NCI-H146 treated with DMSO at 0.1 percent for 48 hours (cell line): ENCODE measurements at regions not wholly inside any gene's neighbourhood (a gene's known extent, or its start where the extent isn't known, plus 50 kb on each side); places are given as distances from the start of the nearest gene placed in this dataset.
A peak's percentile ranks its signal among the peaks of the same experiment; 100 is the strongest.

Source experiments
- DNase-seq: peaks from one replicate; lab custom pipeline; 2025; ENCODE audit not compliant: unreplicated experiment; lab: John Stamatoyannopoulos, UW

- no peak for DNase-seq
These were observed 432.1 kb upstream of the DCC start for GRCh38 chr18:51907687-51908597.

GRCh38 chr18:51908598-51908944 is 431.4 kb upstream of the DCC start:
- DNase-seq, result no peak

- no peak for DNase-seq
These were observed 428.4 kb upstream of the DCC start for GRCh38 chr18:51911584-51911983.

- no peak for DNase-seq
These were observed 427.6 kb upstream of the DCC start for GRCh38 chr18:51912381-51912780.

- DNase-seq, result no peak
These were observed 424.8 kb upstream of the DCC start for GRCh38 chr18:51915176-51915575.

GRCh38 chr18:51921862-51922261 is 418.1 kb upstream of the DCC start:
- no peak for DNase-seq

GRCh38 chr18:51933903-51934302 is 406.1 kb upstream of the DCC start:
- no peak for DNase-seq

- DNase-seq, result no peak
These were observed 403.9 kb upstream of the DCC start for GRCh38 chr18:51936115-51936514.

GRCh38 chr18:51941999-51942398 is 398.0 kb upstream of the DCC start:
- no peak for DNase-seq

- no peak for DNase-seq
These were observed 396.7 kb upstream of the DCC start for GRCh38 chr18:51943281-51943680.

- DNase-seq, result no peak
These were observed 393.1 kb upstream of the DCC start for GRCh38 chr18:51946946-51947345.

- no peak for DNase-seq
These were observed 387.2 kb upstream of the DCC start for GRCh38 chr18:51952844-51953243.

GRCh38 chr18:51953521-51953920 is 386.5 kb upstream of the DCC start:
- DNase-seq, result no peak

- no peak for DNase-seq
These were observed 384.9 kb upstream of the DCC start for GRCh38 chr18:51955136-51955535.

GRCh38 chr18:51957001-51957400 is 383.0 kb upstream of the DCC start:
- no peak for DNase-seq

- no peak for DNase-seq
These were observed 359.9 kb upstream of the DCC start for GRCh38 chr18:51980101-51980500.

- peak; percentile 88 for DNase-seq
These were observed 351.7 kb upstream of the DCC start for GRCh38 chr18:51988277-51988676.

- no peak for DNase-seq
These were observed 342.9 kb upstream of the DCC start for GRCh38 chr18:51997129-51997528.

- DNase-seq, result no peak
These were observed 341.9 kb upstream of the DCC start for GRCh38 chr18:51998066-51998465.

- no peak for DNase-seq
These were observed 341.3 kb upstream of the DCC start for GRCh38 chr18:51998711-51999110.

GRCh38 chr18:51999351-51999750 is 340.6 kb upstream of the DCC start:
- DNase-seq, result no peak

GRCh38 chr18:52000435-52000834 is 339.6 kb upstream of the DCC start:
- no peak for DNase-seq

GRCh38 chr18:52001106-52001505 is 338.9 kb upstream of the DCC start:
- no peak for DNase-seq
